HG03064 (cell line): ENCODE measurements at regions not wholly inside any gene's neighbourhood (a gene's known extent, or its start where the extent isn't known, plus 50 kb on each side); places are given as distances from the start of the nearest gene placed in this dataset.
"Not testable (repeated sequence)": the region's sequence is repeated elsewhere in the genome, so short reads cannot be mapped to it uniquely, and the experiment has no call there.

ENCODE experiments used
- ATAC-seq: cut with Tn5 transposase; IDR thresholded peaks from one replicate; pipeline ENCODE4 v1.9.1; 2021; ENCODE audit warnings: low read depth; ENCODE audit not compliant: unreplicated experiment

GRCh38 chr7:121623130-121623872 is 227.2 kb upstream of the FAM3C start:
- ATAC-seq: no peak

- no peak for ATAC-seq
These were observed 225.8 kb upstream of the FAM3C start for GRCh38 chr7:121621937-121622336.

GRCh38 chr7:121620953-121621606 is 225.0 kb upstream of the FAM3C start:
- ATAC-seq: no peak

GRCh38 chr7:121620206-121620605 is 224.1 kb upstream of the FAM3C start:
- ATAC-seq: no peak

- no peak for ATAC-seq
These were observed 222.1 kb upstream of the FAM3C start for GRCh38 chr7:121618182-121618581.

- ATAC-seq: no peak
These were observed 214.1 kb upstream of the FAM3C start for GRCh38 chr7:121610243-121610642.

- no peak for ATAC-seq
These were observed 213.1 kb upstream of the FAM3C start for GRCh38 chr7:121609208-121609607.

GRCh38 chr7:121608785-121609184 is 212.7 kb upstream of the FAM3C start:
- ATAC-seq: no peak

GRCh38 chr7:121608183-121608582 is 212.1 kb upstream of the FAM3C start:
- ATAC-seq: not testable (repeated sequence)

GRCh38 chr7:121605317-121605680 is 209.2 kb upstream of the FAM3C start:
- ATAC-seq: no peak

- ATAC-seq: no peak
These were observed 208.7 kb upstream of the FAM3C start for GRCh38 chr7:121604627-121605316.

- ATAC-seq: no peak
These were observed 207.8 kb upstream of the FAM3C start for GRCh38 chr7:121603886-121604285.

- ATAC-seq: no peak
These were observed 203.8 kb upstream of the FAM3C start for GRCh38 chr7:121599887-121600286.

- ATAC-seq: no peak
These were observed 199.9 kb upstream of the FAM3C start for GRCh38 chr7:121595758-121596696.

GRCh38 chr7:121591926-121592325 is 195.8 kb upstream of the FAM3C start:
- ATAC-seq: no peak

- no peak for ATAC-seq
These were observed 191.3 kb upstream of the FAM3C start for GRCh38 chr7:121587435-121587834.

- ATAC-seq: no peak
These were observed 186.2 kb upstream of the FAM3C start for GRCh38 chr7:121582258-121582657.

GRCh38 chr7:121579639-121580038 is 183.5 kb upstream of the FAM3C start:
- ATAC-seq: no peak

GRCh38 chr7:121578669-121579068 is 182.6 kb upstream of the FAM3C start:
- no peak for ATAC-seq

GRCh38 chr7:121576148-121576917 is 180.2 kb upstream of the FAM3C start:
- no peak for ATAC-seq
